ENCODE measurements at regions not wholly inside any gene's neighbourhood (a gene's known extent, or its start where the extent isn't known, plus 50 kb on each side); places are given as distances from the start of the nearest gene placed in this dataset.

DNA sequence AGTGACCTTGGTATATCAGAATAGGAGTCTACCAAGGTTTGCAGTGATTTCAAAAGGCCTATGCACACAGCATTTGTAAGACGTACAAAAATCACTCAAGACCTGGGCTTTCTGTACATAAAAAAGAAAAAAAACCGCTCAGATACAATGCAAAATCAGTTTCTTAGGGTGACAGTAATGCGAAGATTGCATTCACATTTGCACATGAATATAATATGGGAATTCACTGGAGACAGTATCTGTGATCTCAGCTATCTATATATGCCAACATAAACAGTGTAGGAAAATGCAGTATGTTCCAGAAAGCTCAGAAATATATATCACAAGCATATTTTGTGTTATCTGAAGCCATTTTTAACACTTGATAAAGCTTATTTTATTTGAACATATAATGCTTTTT, 176.4 kb upstream of the MYOCD start:
- Histone ChIP-seq H3K27me3 (ENCODE audit: insufficient read depth, low read length) (no peaks in the 10 kb centered on the region), H2BK5ac (ENCODE audit: insufficient read length, low read length) (no peak overlapping the region), H4K8ac (replicated peaks; ENCODE audit: insufficient read length, low read depth, low read length) (no peak overlapping the region), H3K79me1 (ENCODE audit: insufficient read depth, low read depth, low read length, poor library complexity, severe bottlenecking) (no peaks in the 10 kb centered on the region), H2BK120ac (ENCODE audit: low read depth, low read length, poor library complexity, severe bottlenecking) (no peak overlapping the region), H3K27ac (ENCODE audit: insufficient read length, low read depth, low read length) (no peak overlapping the region), H2BK15ac (ENCODE audit: low read depth, low read length) (no peak overlapping the region), H3K18ac (ENCODE audit: insufficient read length, low read depth, low read length) (no peak overlapping the region), H3K4me1 (ENCODE audit: insufficient read depth, low read length) (no peaks in the 10 kb centered on the region; the same call in 1 of the 2 replicates), H2BK20ac (ENCODE audit: low read depth, low read length, poor library complexity, severe bottlenecking) (no peak overlapping the region), H3K4me2 (ENCODE audit: insufficient read depth, insufficient read length, low read length) (no peak overlapping the region), H3K23me2 (ENCODE audit: insufficient read length, low read depth, low read length, poor library complexity, severe bottlenecking) (no peaks in the 10 kb centered on the region), H3K9ac (ENCODE audit: extremely low read depth, insufficient read length, low read length) (no peak overlapping the region), H3K4ac (ENCODE audit: low read depth, low read length) (no peak overlapping the region), H3K56ac (ENCODE audit: insufficient read length, low read depth, low read length) (no peak overlapping the region), H3T11ph (ENCODE audit: low read length) (no peak overlapping the region), H2AFZ (ENCODE audit: low read length) (no peak overlapping the region), H2AK5ac (ENCODE audit: insufficient read length, low read length) (no peak overlapping the region), H2BK12ac (ENCODE audit: insufficient read length, low read depth, low read length) (no peak overlapping the region), H3K23ac (ENCODE audit: insufficient read length, low read depth, low read length) (no peak overlapping the region), H3K14ac (ENCODE audit: insufficient read depth, low read length) (no peak overlapping the region), H4K5ac (ENCODE audit: insufficient read length, low read depth, low read length) (no peak overlapping the region), H4K20me1 (ENCODE audit: control insufficient read depth, insufficient read depth, insufficient read length) (no peaks in the 10 kb centered on the region), H3K79me2 (ENCODE audit: insufficient read depth, low read length) (no peaks in the 10 kb centered on the region), H4K91ac (ENCODE audit: insufficient read length, low read depth, low read length) (no peak overlapping the region), H3K9me3 (ENCODE audit: control insufficient read depth, low read depth, low read length) (no peaks in the 10 kb centered on the region)
- TF ChIP-seq, protein P1, sequence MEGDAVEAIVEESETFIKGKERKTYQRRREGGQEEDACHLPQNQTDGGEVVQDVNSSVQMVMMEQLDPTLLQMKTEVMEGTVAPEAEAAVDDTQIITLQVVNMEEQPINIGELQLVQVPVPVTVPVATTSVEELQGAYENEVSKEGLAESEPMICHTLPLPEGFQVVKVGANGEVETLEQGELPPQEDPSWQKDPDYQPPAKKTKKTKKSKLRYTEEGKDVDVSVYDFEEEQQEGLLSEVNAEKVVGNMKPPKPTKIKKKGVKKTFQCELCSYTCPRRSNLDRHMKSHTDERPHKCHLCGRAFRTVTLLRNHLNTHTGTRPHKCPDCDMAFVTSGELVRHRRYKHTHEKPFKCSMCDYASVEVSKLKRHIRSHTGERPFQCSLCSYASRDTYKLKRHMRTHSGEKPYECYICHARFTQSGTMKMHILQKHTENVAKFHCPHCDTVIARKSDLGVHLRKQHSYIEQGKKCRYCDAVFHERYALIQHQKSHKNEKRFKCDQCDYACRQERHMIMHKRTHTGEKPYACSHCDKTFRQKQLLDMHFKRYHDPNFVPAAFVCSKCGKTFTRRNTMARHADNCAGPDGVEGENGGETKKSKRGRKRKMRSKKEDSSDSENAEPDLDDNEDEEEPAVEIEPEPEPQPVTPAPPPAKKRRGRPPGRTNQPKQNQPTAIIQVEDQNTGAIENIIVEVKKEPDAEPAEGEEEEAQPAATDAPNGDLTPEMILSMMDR (conservative IDR thresholded peaks at IDR 0.05), result no peak
- DNase-seq, result no peak
- Mint-ChIP-seq H3K4me1 (peaks cover 13% of the 10 kb centered on the region in 2 experiments), H3K36me3 (ENCODE audit: insufficient read depth in 1 of 3, low read depth in 3 of 3) (no peaks in the 10 kb centered on the region), H3K27ac (no peak overlapping the region), H3K4me3 (no peak overlapping the region), H3K27me3 (ENCODE audit: low read depth) (no peaks in the 10 kb centered on the region), H3K9me3 (no peaks in the 10 kb centered on the region)
- WGBS (ENCODE audit: extremely low coverage, insufficient read length, low lambda C conversion rate), result no CpG with 5 or more reads among the region's 3 CpGs

Measured in H9 (cell line).